DMS114 treated with DMSO at 0.1 percent for 48 hours (cell line): ENCODE measurements at regions not wholly inside any gene's neighbourhood (a gene's known extent, or its start where the extent isn't known, plus 50 kb on each side); places are given as distances from the start of the nearest gene placed in this dataset.

Experiments
- DNase-seq: peaks from one replicate; lab custom pipeline; 2025; ENCODE audit not compliant: unreplicated experiment; lab: John Stamatoyannopoulos, UW

DNA sequence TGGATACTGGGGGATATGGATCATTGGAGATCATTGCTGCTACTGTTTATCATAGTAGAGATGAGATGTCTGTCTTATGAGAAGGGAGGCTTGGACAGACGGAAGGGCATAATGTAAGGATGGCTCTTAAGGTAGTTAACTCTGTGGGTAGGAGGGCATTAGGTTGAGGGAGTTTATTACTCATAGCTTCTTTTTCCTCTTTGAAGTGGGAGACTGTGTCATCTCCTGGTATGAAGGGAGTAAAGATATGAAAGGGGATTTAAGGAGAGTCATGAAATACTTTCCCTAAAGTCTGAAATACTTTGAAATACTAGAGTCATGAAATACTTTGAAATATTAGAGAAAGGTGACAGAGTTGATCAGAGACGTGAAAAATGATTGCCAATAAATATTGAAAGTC, 255.5 kb upstream of the PITX2 start:
- no peak for DNase-seq

- DNase-seq, result no peak
Observed at GRCh38 chr4:110878956-110879355, 256.1 kb upstream of the PITX2 start.

DNA sequence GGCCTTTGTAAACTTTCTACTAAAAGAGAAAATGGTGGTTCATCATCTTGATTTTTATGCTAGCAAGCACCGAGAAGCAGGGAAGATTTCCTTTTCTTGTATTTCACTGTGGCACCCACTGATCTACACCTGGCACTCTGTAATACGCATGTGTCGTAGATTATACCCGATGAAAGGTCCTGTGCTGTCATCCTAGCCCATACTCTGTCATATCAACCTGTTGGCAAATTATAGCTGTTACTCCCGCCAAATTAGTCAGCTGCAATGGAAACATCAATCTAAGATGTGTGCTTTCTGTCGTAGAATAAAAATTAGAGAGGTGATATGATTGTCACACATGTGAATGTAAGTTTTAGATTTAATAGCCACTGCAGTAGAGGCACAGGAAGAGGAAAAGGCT, 263.4 kb upstream of the PITX2 start:
- no peak for DNase-seq

- no peak for DNase-seq
Observed at GRCh38 chr4:110886856-110887255, 264.0 kb upstream of the PITX2 start.

DNA sequence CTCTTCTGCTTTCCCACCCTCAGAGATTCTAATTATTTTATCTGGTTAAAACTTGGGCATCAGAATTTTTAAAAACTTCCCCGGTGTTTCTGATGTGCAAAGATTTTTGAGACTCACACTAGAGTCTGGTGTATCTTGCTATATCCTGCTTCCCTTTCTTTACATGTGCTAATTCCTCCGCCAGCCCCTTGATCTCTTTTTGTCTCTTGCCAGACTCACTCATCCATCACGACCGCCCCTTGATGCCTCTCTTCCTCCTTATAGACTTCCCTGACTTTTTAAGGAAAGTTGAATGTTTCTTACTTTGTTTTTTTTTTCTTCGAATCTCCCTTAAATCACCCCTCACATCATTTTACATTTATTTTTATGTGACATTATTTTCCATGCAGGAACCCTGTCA, 274.9 kb upstream of the PITX2 start:
- no peak for DNase-seq

GRCh38 chr4:110898290-110898689, 275.4 kb upstream of the PITX2 start:
- no peak for DNase-seq

DNA sequence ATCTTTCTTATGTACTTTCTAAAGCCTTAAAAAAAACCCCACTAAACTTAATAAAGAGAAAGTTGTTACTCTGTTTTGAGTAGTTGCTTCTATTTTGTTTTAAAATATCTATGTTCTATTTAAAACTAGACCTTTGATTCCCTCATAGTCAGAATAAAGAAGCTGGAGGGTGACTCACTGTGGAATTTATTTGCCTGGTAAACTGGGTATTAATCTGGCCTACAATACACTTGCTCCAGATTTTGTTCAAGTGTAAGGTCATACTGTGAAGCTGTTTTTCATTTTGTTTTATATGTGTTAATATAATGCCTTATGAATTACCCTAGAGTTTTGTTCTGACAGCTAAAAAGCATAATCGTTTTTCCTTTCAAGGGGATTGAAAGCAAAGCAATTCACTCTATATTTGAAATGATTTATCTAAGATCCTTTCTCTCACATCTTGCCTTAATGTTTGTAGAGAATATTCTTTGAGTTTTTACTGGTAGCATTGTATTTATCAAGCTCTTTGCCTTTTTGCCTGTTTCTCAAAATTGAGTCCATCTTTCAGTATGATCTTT, 277.4 kb upstream of the PITX2 start:
- no peak for DNase-seq

DNA sequence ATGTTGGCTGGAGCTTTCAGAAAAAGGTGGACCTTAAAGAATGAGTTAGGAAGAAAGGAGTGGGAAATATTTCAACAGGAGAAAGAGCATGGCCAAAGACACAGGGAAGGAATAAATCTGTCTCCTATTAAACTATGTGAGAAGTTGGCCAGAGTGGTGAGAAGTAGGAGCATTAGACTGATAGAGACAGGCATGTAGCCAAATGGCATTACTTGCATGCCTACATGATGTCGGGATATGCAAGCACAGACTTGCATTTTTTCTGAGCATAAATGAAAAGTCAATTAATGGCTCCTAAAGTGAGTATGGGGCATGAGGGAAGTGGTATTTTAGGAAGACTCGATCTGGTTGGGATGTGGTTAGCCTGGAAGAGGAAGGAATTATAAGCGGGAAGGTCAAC, 279.6 kb upstream of the PITX2 start:
- no peak for DNase-seq

DNA sequence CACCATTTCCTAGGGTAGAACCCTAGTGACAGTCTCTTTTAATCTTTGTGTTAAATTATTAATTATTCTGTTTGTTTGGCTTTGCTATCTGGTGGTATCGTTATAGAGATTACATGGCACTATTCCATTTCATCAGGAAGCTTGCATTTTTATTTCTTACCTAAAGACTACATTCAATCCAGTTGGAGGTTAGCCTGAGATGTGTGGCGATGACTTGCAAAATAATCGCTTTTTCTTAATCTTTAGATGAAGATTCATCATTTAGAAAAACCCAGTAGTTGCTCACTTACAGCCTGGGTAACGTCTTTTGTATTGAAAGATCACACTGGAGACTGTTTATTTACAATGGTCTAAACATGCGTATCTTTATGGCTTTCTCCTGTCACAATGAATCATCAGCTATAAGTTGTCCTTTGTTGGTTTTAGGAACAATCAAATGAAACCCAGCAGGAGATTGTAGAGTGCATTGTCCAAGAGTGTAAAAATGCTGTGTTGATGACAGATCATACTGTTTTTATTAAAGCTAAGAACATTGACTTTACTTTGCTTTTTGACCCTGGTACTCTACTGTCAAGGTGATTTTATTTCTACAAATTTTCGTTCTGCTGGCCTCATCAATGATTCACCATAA, 281.7 kb upstream of the PITX2 start:
- DNase-seq, result no peak

GRCh38 chr4:110905367-110905766, 282.5 kb upstream of the PITX2 start:
- DNase-seq, result no peak

GRCh38 chr4:110907801-110908313, 285.0 kb upstream of the PITX2 start:
- DNase-seq, result no peak

DNA sequence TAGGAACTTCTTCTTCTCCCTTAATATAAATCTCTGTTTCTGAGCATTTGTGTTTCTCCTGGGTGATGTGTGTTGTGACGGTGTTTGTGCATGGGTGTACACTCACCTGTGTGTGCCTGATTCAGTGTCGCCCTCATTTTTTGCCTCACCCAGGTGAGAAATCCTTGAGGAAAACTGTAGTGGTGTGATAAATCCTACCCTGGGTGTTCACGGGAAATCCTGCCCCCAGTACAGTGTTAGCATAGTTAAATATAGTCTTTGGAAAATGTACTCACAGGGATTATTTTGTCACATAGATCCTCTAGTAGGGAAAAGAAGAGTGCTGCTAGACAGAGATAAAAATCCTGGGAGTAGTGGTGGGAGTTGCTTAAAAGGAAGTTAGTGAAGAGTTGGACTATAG, 291.9 kb upstream of the PITX2 start:
- no peak for DNase-seq

DNA sequence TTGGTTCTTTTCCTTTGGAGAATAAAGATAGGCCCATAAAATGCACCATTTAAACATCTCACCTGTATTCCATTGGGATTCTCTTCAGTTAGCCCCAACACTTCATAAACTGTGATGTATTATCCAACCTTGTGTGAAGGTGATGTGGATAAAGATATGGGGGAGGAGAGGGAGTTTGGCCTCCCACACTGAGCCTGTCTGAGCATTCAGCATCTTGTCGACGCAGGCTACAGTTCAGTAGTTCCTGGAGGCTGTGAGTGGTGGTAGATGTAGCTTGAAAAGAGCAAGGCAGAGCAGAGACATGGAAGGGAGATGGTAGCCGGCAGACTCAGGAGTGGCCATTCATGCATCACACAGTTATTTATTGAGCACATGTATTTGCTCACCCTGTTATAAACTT, 292.4 kb upstream of the PITX2 start:
- no peak for DNase-seq

DNA sequence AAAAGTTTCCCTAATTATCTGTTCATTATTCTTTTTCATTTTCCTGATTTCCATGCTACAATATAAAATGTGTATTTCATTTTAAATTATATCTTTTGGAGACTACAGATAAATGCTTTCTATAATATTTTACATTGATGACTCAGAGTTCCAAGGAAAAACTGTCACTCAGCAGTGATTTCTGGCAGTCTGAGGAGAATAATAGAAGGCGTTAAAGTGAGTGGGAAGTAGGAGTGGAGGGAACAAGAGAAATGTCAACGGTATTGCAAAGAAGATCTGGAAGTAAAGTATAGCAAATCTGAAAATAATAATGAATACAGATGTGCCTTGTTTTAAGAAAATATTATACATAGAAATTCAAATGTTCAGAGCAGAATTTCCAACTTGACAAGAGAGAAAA, 293.6 kb upstream of the PITX2 start:
- no peak for DNase-seq

DNA sequence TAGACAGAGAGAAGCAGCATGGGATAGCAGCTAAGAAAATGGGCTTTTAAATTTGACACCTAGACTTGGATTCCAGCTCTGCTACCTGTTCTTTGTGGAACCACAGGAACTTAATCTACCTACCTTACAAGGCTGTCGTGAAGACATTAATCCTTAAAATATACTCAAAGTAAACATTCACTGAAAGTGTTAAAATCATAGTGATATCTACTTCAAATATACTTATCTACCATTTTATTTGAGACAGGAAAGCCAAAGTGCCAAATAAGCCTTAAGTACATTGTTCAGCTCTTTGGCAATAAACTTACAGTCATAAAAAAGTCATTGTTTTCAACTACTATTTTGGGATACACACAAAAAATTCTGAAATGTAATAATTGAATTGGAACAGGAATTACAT, 295.0 kb upstream of the PITX2 start:
- DNase-seq, result no peak

- DNase-seq, result no peak
Observed at GRCh38 chr4:110920990-110921389, 298.1 kb upstream of the PITX2 start.

DNA sequence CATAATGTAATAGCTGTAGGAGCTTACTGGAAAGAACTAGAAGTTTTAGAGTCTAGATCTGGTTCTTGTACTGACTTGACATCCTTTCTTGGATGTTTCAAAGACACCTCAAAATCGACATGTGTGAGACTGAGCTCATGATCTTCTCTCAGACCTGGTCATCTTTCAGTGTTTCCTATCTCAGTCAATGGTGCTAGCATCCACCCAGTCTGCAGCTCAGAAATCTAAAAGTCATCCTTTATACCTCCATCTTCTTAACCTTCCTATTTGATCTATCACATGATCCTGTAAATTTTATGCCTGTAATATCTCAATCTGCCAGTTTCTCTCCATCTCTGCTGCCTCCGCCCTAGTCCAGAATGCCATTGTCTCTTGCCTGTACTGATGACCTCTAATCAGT, 301.9 kb upstream of the PITX2 start:
- no peak for DNase-seq

GRCh38 chr4:110926841-110927400, 304.0 kb upstream of the PITX2 start:
- no peak for DNase-seq

DNA sequence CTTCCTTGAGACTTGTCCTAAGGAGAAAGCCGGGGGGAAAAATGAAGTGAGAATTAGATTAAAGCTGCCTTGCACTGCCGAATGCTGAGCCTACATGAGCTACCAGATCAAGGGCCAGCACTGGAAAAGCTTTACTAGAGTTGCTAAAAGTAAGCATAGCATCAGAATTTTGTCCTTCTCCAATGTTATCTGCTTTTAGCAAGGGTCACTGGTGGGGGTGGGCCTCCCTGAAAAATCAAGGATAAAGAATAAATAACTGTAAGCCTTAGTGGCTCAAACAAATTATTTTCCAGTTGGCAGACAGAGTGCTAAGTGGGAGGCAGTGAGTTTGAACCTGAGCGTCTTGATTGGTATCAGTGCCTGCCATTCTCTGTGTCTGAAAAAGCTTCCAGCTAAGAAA, 310.5 kb upstream of the PITX2 start:
- DNase-seq, result no peak

DNA sequence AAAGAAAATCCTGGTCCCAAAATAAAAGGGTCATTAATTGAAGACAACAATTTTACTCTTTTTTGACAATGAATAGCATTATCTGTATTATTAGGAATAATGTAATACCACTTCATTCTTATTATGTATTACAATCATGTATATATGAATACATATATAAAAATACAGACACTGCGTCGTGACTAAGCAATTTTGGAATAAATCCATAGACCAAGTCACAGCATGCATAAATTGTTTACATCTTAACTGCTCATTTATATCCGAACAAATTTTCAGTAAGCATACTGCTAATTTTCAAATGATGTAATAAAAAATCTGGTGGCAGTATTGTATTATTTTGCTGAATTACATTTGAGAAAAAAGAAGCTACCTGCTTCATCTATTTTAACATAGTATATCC, 321.6 kb upstream of the PITX2 start:
- no peak for DNase-seq

- DNase-seq, result no peak
Observed at GRCh38 chr4:110945600-110945999, 322.7 kb upstream of the PITX2 start.

DNA sequence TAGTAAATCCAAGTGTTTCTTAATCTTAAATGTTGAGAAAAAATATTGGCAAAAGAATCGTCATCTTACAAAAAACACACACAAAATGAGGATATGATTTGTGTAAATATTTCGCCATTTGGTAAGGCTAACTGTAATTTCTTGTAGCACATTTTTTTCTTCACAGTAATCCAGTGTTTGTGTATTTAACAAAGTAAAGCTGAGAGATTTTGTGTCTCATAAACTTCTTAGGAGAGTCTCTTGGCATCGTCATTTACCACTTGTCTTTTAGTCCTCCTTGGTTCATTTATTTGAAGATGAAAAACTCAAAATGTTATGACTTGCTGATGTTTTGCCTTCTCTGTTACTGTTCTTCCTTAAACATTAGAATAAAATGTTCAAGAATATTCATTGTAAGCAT, 326.7 kb upstream of the PITX2 start:
- DNase-seq, result no peak

GRCh38 chr4:110950731-110951130, 327.9 kb upstream of the PITX2 start:
- no peak for DNase-seq
